ENCODE measurements at regions not wholly inside any gene's neighbourhood (a gene's known extent, or its start where the extent isn't known, plus 50 kb on each side); places are given as distances from the start of the nearest gene placed in this dataset.

GRCh38 chrX:147847999-147848398 lies 63.7 kb upstream of the FMR1 start:
- TF ChIP-seq CTCF (conservative IDR thresholded peaks at IDR 0.05; ENCODE audit: low read length) = no peak
- TF ChIP-seq EZH2phosphoT487 (IDR thresholded peaks at IDR 0.05; ENCODE audit: borderline replicate concordance) = no peak

Measured in Loucy (cell line).